Esophagus muscularis mucosa (tissue), 3 donors: ENCODE measurements at regions not wholly inside any gene's neighbourhood (a gene's known extent, or its start where the extent isn't known, plus 50 kb on each side); places are given as distances from the start of the nearest gene placed in this dataset.

ENCODE experiments used
- POLR2A ChIP-seq: fragments of 450-650 bp; IDR thresholded peaks from one replicate; pipeline ENCODE4 v1.6.1; 2017; ENCODE audit warnings: antibody characterized with exemption, moderate library complexity, mild to moderate bottlenecking, low read depth
- TF ChIP-seq, protein P1 (sequence below), 3 experiments: fragments of 200-600 bp in 2 of 3; fragments of 450-650 bp in 1 of 3; sonication (generic) in 2 of 3; IDR thresholded peaks; one replicate each; pipeline ENCODE4 v1.5.1; 2017 to 2019; ENCODE audit warnings: antibody characterized with exemption in 3 of 3, mild to moderate bottlenecking in 2 of 3, moderate library complexity in 1 of 3

DNA sequence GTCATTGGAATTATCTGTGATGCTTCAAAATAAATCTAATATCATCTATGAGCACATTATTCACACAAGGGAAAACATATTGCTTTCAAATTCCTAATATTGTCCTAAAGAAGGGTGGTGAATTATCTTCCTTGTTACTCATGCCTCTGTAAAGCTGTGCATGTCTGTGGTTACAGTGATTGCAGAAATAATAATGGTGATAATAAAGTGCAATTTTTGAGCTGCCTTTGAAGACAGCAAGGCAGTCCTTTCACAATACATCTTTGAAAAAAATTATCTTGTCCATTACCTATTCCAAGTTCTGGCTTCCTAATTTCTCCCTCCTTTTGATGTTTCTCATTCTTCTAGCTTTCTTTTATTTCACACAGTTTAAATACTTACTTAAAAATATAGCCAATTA, 442.1 kb upstream of the EYS start:
- TF ChIP-seq, protein P1, sequence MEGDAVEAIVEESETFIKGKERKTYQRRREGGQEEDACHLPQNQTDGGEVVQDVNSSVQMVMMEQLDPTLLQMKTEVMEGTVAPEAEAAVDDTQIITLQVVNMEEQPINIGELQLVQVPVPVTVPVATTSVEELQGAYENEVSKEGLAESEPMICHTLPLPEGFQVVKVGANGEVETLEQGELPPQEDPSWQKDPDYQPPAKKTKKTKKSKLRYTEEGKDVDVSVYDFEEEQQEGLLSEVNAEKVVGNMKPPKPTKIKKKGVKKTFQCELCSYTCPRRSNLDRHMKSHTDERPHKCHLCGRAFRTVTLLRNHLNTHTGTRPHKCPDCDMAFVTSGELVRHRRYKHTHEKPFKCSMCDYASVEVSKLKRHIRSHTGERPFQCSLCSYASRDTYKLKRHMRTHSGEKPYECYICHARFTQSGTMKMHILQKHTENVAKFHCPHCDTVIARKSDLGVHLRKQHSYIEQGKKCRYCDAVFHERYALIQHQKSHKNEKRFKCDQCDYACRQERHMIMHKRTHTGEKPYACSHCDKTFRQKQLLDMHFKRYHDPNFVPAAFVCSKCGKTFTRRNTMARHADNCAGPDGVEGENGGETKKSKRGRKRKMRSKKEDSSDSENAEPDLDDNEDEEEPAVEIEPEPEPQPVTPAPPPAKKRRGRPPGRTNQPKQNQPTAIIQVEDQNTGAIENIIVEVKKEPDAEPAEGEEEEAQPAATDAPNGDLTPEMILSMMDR (IDR thresholded peaks at IDR 0.05), result no peak
- TF ChIP-seq POLR2A, result no peak
